Fibroblast of gingiva (primary cell): ENCODE measurements at regions not wholly inside any gene's neighbourhood (a gene's known extent, or its start where the extent isn't known, plus 50 kb on each side); places are given as distances from the start of the nearest gene placed in this dataset.
"Not testable (repeated sequence)": the region's sequence is repeated elsewhere in the genome, so short reads cannot be mapped to it uniquely, and the experiment has no call there.

Experiments used
- DNase-seq: peaks from one replicate; pipeline ENCODE4 v3.0.0-alpha.2; 2011; ENCODE audit warnings: low read depth

DNA sequence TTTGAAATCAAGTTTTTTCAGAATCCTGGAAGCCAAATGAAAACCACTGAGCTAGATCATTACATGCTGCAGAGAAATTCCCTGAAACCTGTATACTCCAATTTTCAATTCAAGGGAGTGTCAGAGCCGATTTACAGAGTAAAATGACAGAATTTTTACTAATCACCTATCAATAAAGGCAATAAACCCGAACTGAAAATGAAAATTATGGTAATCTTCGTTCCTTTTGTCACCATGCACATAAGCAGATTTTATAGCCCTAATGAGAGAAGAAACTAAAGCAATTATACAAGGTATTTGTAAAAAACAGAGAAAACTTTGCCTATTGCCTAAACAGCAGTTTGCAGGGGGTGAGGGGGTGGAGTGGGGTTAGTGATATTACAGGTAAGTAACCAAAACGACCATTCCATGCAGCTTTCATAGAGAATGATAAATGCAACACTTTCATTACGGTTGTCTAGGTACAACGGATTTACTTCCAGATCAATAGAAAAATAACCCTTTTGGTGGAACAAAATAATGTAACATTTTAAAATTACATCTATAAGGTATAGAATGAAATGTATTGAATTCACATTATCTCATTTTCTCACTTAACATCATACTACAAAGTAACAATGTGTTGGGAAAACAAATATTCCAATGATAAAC, 115.2 kb upstream of the BEND6 start:
- no peak for DNase-seq

DNA sequence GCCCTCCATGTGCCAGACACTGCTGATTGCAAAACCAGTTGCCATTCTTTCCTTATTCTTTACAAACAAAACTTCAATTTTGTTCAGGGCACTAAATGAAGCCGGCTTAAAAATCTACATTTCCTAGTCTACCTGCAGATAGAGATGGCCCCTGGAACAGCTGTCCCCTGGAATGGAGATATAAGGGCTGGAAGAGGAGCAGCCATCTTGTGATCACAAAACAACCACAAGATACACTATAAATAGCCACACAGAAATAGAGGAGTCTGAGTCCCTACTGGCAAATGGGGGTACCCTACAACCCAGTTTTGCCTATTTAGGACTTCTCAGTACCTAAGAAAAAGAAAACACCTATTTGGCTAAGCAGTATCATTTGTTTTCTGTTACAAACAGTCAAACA, 115.9 kb upstream of the BEND6 start:
- DNase-seq, result no peak

GRCh38 chr6:56838016-56838555, 116.8 kb upstream of the BEND6 start:
- DNase-seq, result peak; percentile 8

DNA sequence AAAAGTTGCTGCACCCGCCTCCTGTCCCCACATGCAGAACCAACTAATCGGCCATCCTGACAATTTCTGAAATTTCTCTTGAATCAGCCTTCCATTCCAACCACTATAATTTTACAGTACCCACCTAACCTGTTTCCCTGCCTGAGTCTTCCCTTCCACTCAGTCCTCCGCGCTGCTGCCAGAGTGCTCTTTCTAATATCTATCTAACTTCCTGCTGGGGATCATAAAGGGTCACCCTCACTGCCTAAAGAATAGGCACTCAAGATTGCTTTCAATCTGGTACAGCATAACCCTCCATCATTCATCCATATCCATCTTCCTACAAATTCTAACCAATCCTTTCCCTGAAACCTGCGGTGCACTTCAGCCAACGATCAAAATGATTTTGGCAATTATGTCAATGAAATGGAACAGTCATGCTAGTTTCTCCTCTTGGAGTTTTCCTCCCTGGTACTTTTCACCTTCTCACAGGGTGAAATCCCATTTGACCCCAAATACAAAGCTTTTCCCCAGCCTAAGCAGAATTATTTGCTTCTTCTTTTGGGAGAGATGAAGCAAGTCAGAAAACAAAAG, 117.5 kb upstream of the BEND6 start:
- DNase-seq, result no peak

DNA sequence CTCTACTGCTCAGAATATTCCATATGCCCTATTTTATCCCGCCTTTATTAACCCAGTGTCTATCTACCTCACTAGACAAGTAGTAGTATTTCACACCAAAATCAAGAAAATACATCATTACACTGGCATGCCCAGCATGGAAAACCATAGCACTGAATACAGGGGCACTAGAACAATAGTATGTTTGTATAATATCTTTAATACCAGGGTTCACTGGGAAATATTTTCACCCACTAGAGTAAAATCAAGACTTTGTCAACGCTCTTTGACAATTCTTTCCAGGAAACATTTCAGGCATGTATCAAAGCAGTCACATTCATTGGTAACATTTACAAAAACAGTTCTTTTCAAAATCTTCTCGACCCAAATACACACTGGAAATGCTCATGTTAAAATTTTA, 119.3 kb upstream of the BEND6 start:
- DNase-seq, result no peak

DNA sequence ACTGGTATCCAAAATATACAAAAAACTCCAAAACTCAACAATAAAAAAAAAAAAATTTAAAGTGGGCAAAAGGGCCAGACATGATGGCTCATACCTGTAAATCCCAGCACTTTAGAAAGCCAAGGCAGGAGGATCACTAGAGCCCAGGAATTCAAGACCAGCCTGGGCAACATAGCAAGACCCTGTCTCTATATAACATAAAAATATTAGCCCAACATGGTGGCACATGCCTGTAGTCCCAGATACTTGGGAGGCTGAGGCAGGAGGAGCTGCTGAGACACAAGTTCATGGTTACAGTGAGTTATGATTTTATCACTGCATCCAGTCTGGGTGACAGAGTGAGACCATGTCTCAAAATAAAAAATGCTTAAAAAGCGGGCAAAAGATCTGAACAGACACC, 121.0 kb upstream of the BEND6 start:
- DNase-seq, result no peak

DNA sequence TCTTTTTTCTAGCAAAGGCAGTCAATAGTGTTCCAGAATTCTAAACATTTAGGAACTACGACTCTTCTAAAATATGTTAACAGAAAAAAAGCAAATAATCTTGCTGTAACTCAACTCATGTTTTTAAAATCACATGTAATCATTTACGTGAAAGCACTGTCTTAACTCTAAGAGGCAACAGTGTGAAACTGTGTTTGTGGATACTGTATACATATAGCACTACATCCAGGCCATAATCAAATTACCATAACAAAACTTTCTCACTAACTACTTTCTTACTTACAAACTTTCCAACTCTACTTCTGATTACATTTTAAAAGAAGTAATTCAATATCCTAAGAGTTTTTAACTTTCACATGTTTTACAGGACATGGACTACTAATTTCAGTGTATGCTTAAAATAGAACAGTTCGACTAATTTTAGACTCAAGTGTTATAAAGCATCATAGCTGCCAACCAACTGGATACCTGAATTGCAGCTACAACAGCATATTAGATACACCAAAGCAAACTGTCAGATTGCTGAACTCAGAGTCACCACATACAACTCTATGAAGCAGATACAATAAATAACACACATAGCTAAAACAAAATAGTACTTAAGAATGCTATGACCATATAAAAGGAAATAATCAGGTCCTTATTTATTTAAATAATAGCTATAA, 121.6 kb upstream of the BEND6 start:
- DNase-seq, result peak; percentile 4

- no peak for DNase-seq
Observed at GRCh38 chr6:56832225-56832624, 122.7 kb upstream of the BEND6 start.

DNA sequence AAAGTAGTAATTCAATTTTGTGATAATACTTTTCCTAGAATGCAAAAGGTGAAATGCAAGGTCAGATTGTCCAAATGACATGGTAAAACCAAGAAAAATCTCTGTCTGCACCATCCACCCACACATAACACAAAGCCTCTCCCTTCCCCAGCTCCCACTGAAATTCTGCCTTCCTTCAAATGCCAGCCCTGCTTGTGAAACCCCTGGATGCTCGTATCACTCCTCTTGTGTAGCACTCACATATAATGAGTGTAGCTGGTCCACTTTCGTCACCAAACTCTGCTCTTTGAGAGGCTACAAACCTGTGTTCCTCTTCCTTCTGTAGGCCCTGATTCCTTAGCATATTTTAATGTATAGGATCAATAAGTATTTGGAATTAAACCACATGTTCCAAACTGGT, 123.6 kb upstream of the BEND6 start:
- DNase-seq, result no peak

- DNase-seq, result peak; percentile 45
Observed at GRCh38 chr6:56827908-56828649, 126.8 kb upstream of the BEND6 start.

DNA sequence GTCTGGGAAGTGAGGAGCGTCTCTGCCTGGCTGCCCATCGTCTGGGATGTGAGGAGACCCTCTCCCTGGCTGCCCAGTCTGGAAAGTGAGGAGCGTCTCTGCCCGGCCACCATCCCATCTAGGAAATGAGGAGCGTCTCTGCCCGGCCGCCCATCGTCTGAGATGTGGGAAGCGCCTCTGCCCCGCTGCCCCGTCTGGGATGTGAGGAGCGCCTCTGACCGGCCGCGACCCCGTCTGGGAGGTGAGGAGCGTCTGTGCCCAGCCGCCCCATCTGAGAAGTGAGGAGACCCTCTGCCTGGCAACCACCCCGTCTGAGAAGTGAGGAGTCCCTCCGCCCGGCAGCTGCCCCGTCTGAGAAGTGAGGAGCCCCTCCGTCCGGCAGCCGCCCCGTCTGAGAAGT, 130.5 kb upstream of the BEND6 start:
- not testable (repeated sequence) for DNase-seq

DNA sequence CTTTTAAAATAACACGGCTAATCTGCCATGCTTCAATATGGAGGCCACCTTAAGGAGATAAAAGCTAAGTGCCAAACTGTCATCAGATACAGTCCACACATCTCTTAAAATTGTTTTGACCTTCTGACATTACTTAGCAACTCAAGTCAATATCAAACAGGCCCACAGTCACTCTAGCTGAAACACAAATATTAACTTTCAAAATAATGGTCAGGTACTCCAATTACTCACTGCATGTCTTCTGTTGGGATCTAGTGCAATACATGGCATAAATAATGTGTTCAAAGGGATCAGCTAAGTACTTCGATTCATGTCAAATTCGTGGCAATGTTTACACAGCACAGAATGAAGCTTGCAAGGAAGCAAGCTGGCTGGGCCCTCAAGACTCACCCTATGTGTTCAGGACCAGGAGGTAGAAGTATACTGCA, 133.9 kb upstream of the BEND6 start:
- DNase-seq, result no peak

GRCh38 chr6:56820060-56820459, 134.8 kb upstream of the BEND6 start:
- no peak for DNase-seq

DNA sequence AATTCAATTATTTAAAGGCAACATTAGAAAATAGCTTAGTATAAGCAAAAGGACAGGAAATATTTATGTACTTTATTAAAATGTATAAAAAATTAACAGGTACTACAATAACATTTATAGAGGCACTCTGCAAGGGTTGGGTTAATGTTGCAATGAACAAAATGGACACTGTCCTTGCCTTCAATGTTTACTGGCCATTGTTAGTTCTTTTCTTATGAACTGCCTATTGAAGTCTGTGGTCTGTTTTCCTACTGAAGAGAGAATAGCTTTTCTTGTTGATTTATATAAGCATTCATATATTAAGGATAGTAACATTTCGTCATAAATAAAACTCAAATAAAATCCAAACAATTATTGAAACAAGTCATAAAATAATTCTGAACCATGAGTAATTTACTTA, 135.3 kb upstream of the BEND6 start:
- no peak for DNase-seq

GRCh38 chr6:56816370-56816769, 138.5 kb upstream of the BEND6 start:
- DNase-seq, result no peak

DNA sequence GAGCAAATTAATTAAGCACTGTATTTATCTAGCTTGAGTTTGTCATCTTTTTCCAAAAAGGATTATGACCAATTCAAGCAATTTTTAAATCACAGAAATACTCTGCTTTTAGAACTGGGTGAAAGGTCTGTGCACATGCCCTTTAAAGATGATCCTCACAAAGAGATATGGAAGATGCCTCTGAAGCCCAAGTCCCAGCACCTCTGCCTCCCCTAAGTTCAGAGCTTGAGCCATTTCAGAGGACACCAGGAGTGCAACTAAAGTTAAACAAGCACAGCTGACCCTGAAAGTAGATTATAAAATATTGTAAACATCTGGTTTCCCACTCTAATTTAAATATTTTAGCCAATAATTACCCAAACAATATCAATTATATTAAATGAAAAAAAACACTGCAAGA, 139.5 kb upstream of the BEND6 start:
- DNase-seq, result no peak

DNA sequence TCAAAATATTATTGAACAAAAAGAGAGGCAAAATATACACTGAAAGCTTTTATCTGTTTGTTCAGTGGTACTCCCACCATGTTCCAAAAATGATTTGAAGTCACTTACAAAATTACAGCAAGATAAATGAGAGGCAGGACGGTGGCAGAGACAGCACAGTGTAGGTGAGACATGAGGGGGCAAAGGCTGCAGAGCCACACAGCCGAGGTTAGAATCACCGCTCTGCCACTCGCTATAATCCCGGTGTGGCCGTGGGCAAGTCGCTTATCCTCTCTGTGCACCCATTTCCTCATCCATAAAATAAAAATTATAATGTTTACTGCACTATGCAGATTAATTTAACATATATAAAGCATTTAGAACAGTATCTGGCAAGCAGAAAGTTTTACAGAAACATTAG, 140.1 kb upstream of the BEND6 start:
- no peak for DNase-seq

GRCh38 chr6:56814308-56814707, 140.6 kb upstream of the BEND6 start:
- DNase-seq, result no peak

GRCh38 chr6:56812851-56813250, 142.1 kb upstream of the BEND6 start:
- not testable (repeated sequence) for DNase-seq

GRCh38 chr6:56808871-56809359, 146.0 kb upstream of the BEND6 start:
- no peak for DNase-seq

DNA sequence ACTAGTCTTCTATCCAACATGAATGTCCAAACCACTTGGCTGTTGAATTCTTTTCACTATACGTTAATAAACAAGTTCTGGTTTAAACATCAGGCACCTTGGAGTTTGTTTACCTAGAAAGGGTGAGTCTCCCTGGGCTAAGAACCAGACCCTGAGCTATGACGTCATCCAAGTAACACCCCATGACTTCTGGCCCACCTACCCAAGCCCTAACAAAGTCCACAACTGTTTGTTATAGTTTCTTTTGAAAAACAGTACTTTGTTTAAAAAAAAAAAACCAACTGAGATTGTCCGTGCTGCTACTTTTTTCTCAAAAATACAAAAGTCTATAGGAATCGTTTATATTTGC, 146.9 kb upstream of the BEND6 start:
- DNase-seq, result no peak

DNA sequence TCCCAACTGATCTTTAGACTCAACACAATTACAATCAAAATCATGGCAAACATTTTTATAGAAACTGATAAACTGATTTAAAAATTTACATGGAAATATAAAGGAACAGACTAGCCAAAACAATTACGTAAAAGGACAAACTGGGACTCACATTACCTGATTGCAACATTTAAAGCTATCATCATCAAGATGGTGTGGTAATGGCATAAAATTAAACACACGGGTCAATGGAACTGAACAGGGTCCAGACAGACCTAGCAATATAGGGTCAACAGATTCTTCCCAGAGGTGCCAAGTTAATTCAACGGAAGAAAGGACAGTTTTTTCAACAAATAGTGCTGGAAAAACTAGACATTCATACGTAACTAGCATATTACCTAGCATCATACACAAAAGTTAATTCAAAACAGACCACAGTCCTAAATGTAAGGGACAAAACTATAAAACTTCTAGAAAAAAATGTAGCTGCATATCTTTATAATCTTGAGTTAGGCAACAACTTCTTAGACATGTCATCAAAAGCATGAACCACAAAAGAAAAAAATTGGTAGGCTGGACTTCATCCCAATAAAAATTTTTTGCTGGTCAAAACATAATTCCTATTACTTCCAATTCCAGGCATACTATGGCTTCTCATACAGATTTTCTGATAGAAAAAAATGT, 147.4 kb upstream of the BEND6 start:
- peak; percentile 72 for DNase-seq
